GM12864 (cell line): ENCODE measurements at regions not wholly inside any gene's neighbourhood (a gene's known extent, or its start where the extent isn't known, plus 50 kb on each side); places are given as distances from the start of the nearest gene placed in this dataset.

Experiments used
- DNase-seq: peaks from one replicate; pipeline ENCODE4 v3.0.0-alpha.2; 2011; ENCODE audit warnings: low read depth
- H3K4me3 ChIP-seq: 2 replicates; pipeline ENCODE4 v1.5.1; 2011; ENCODE audit warnings: mild to moderate bottlenecking, low read depth, low read length, control low read depth
- CTCF ChIP-seq: IDR thresholded peaks from 2 replicates; pipeline ENCODE4 v1.5.1; 2011; ENCODE audit warnings: low read depth, mild to moderate bottlenecking, moderate library complexity, low read length, control low read depth, inconsistent platforms; ENCODE audit errors: missing control alignments

- TF ChIP-seq CTCF: no peak
- DNase-seq: no peak
- no peak overlapping the region for H3K4me3 ChIP-seq
Measured at GRCh38 chr4:124527364-124527763, 185.2 kb downstream of the ANKRD50 start.

DNA sequence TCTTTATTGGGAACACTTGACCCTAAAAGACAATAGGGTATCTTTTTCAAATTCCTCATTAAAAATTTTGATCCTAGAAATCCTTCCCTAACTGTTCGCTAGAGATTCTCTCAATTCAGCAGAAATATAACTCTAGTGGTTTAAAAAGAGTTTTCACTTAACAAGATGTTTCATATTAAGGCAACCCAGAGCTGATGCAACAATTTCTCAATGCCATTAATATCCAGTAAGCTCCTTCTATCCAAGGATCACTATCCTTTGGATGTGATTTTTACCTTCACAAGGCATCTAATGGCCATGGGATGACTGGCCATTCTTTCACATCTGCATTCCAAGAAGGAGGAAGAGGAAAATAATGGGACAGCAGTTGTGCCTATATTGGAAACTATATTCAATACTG lies 183.4 kb downstream of the ANKRD50 start:
- H3K4me3 ChIP-seq: no peak overlapping the region
- no peak for TF ChIP-seq CTCF
- no peak for DNase-seq

- no peak overlapping the region for H3K4me3 ChIP-seq
- TF ChIP-seq CTCF: no peak
Measured at GRCh38 chr4:124530464-124531077, 182.0 kb downstream of the ANKRD50 start.

GRCh38 chr4:124534131-124534530 lies 178.4 kb downstream of the ANKRD50 start:
- TF ChIP-seq CTCF: no peak
- no peak for DNase-seq
- no peak overlapping the region for H3K4me3 ChIP-seq

More at GRCh38 chr4:124530464-124531077, 182.0 kb downstream of the ANKRD50 start:
- DNase-seq: no peak

DNA sequence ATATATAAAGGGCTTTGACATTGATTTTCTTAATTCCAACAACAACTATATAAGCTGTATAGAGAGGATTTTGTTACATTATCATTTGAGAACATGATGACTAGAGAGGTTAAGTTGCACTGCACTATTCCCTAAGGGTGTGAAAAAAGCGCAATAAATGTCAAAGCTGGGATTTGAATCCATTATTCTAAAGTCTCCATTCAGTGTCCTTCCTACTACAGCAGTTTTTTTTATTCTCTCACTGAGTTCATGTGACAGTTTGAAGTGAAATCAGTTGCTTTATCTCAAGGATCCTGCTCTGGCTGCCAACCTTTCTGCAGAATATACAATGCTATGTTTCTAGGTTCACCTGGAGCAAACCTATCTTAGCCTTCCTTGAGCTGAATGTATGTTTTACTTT lies 177.5 kb downstream of the ANKRD50 start:
- no peak overlapping the region for H3K4me3 ChIP-seq

DNA sequence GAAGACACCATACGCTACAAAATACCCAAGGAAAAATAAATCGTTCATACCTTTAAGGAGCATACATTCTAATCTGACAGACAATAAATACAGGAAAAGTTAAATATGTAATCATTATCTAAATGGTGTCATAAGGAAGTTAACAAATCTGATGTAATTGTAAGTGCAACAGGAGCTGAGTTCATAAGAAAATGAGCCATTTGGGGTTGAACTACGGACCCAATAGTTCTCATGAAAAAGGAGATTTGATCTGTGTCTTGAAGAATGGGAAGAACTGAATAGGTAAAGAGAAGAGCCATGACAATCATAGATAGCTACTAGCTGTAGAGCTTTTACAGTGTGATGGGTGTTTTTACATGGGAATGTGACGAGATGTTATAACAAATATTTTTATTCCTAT lies 175.6 kb downstream of the ANKRD50 start:
- H3K4me3 ChIP-seq: no peak overlapping the region
- no peak for DNase-seq
- TF ChIP-seq CTCF: no peak

More for the DNA sequence above, 177.5 kb downstream of the ANKRD50 start:
- TF ChIP-seq CTCF: no peak
- no peak for DNase-seq

- no peak overlapping the region for H3K4me3 ChIP-seq
- DNase-seq: no peak
- TF ChIP-seq CTCF: no peak
Measured at GRCh38 chr4:124537971-124538370, 174.6 kb downstream of the ANKRD50 start.
